Thyroid gland (tissue), 4 donors: ENCODE measurements at regions not wholly inside any gene's neighbourhood (a gene's known extent, or its start where the extent isn't known, plus 50 kb on each side); places are given as distances from the start of the nearest gene placed in this dataset.

ENCODE experiments used
- DNase-seq, 2 donors: peaks; one replicate each; pipeline ENCODE4 v3.0.0-alpha.2; 2019
- H3K27ac ChIP-seq, 3 donors: fragments of 200-600 bp; sonication (generic); 1 replicate in 2 of 3; 2 replicates in 1 of 3; pipeline ENCODE4 v1.5.1; 2016 to 2019; ENCODE audit warnings: mild to moderate bottlenecking in 1 of 3, moderate library complexity in 1 of 3
- H3K27me3 ChIP-seq: fragments of 200-600 bp; sonication (generic); one replicate; pipeline ENCODE4 v1.5.1; 2019
- H3K36me3 ChIP-seq, 2 donors: fragments of 200-600 bp; sonication (generic); one replicate each; pipeline ENCODE4 v1.5.1; 2016 to 2019
- H3K4me1 ChIP-seq, 2 donors: fragments of 200-600 bp; sonication (generic); one replicate each; pipeline ENCODE4 v1.5.1; 2017 to 2019
- H3K4me3 ChIP-seq, 3 donors: fragments of 200-600 bp; sonication (generic); replicated peaks in 1 of 3; 1 replicate in 2 of 3; 2 replicates in 1 of 3; pipeline ENCODE4 v1.5.1; 2016; ENCODE audit warnings: mild to moderate bottlenecking in 1 of 3
- H3K9me3 ChIP-seq: fragments of 200-600 bp; sonication (generic); one replicate; pipeline ENCODE4 v1.5.1; 2017
- POLR2A ChIP-seq, 2 donors: fragments of 450-650 bp; IDR thresholded peaks; one replicate each; pipeline ENCODE4 v1.6.1; 2017; ENCODE audit warnings: antibody characterized with exemption in 2 of 2, mild to moderate bottlenecking in 2 of 2, moderate library complexity in 1 of 2
- WGBS, 2 donors: methylation state at CpG; one replicate each; pipeline ENCODE4 v1.1.5; 2017; 5-methylcytosine and 5-hydroxymethylcytosine counted together
- intact Hi-C: fragments of 100-400 bp; cut with DNase I; formaldehyde crosslinking; loops from one replicate; pipeline ENCODE4 v1.15.1; 2023
- TF ChIP-seq, protein P1 (sequence below), 6 experiments: fragments of 200-600 bp in 3 of 6; fragments of 450-650 bp in 3 of 6; sonication (generic) in 3 of 6; IDR thresholded peaks; one replicate each; pipeline ENCODE4 v1.5.1; 2016 to 2019; ENCODE audit warnings: antibody characterized with exemption in 6 of 6, mild to moderate bottlenecking in 2 of 6, inconsistent platforms in 1 of 6, moderate library complexity in 1 of 6

- Histone ChIP-seq H3K9me3 (no peaks in the 10 kb centered on the region), H3K4me3 (no peak overlapping the region), H3K4me1 (no peaks in the 10 kb centered on the region), H3K27me3 (no peaks in the 10 kb centered on the region), H3K27ac (no peak overlapping the region), H3K36me3 (no peaks in the 10 kb centered on the region)
- intact Hi-C loops, result no loop called here
- no peak for TF ChIP-seq POLR2A (IDR thresholded peaks at IDR 0.05)
- TF ChIP-seq, protein P1, sequence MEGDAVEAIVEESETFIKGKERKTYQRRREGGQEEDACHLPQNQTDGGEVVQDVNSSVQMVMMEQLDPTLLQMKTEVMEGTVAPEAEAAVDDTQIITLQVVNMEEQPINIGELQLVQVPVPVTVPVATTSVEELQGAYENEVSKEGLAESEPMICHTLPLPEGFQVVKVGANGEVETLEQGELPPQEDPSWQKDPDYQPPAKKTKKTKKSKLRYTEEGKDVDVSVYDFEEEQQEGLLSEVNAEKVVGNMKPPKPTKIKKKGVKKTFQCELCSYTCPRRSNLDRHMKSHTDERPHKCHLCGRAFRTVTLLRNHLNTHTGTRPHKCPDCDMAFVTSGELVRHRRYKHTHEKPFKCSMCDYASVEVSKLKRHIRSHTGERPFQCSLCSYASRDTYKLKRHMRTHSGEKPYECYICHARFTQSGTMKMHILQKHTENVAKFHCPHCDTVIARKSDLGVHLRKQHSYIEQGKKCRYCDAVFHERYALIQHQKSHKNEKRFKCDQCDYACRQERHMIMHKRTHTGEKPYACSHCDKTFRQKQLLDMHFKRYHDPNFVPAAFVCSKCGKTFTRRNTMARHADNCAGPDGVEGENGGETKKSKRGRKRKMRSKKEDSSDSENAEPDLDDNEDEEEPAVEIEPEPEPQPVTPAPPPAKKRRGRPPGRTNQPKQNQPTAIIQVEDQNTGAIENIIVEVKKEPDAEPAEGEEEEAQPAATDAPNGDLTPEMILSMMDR (IDR thresholded peaks at IDR 0.05), result no peak
- no peak for DNase-seq
- WGBS, 2 donors, result 44 to 57% methylated on average over 2 of the region's 2 CpGs
Observed at GRCh38 chr9:25254051-25254450, 424.2 kb downstream of the TUSC1 start.

- 75 to 76% methylated on average over 3 of the region's 3 CpGs for WGBS, 2 donors
- Histone ChIP-seq H3K4me3 (no peak overlapping the region), H3K36me3 (no peaks in the 10 kb centered on the region), H3K9me3 (no peaks in the 10 kb centered on the region), H3K27me3 (no peaks in the 10 kb centered on the region), H3K27ac (no peak overlapping the region), H3K4me1 (no peaks in the 10 kb centered on the region)
- DNase-seq, result no peak
- TF ChIP-seq POLR2A (IDR thresholded peaks at IDR 0.05), result no peak
- TF ChIP-seq, protein P1 (IDR thresholded peaks at IDR 0.05), result no peak
- intact Hi-C loops, result no loop called here
Observed at GRCh38 chr9:25241421-25241820, 436.8 kb downstream of the TUSC1 start.

GRCh38 chr9:25226901-25227686 is 451.1 kb downstream of the TUSC1 start:
- no peak overlapping the region for H3K27ac ChIP-seq
- whole genome bisulfite sequencing, 2 donors, result 91 to 93% methylated on average over 8 of the region's 8 CpGs
- no peaks in the 10 kb centered on the region for H3K9me3 ChIP-seq
- no peaks in the 10 kb centered on the region for H3K36me3 ChIP-seq
- no peak for TF ChIP-seq POLR2A (IDR thresholded peaks at IDR 0.05)
- H3K27me3 ChIP-seq, result no peaks in the 10 kb centered on the region
- no peak for DNase-seq
- H3K4me1 ChIP-seq, result no peaks in the 10 kb centered on the region
- intact Hi-C loops, result no loop called here
- H3K4me3 ChIP-seq, result no peak overlapping the region

- no peaks in the 10 kb centered on the region for H3K9me3 ChIP-seq
- no peak for DNase-seq
- TF ChIP-seq, protein P1 (IDR thresholded peaks at IDR 0.05), result no peak
- no peak for TF ChIP-seq POLR2A (IDR thresholded peaks at IDR 0.05)
- intact Hi-C loops, result no loop called here
- no peaks in the 10 kb centered on the region for H3K27me3 ChIP-seq
- no peaks in the 10 kb centered on the region for H3K4me1 ChIP-seq
- no peak overlapping the region for H3K27ac ChIP-seq
- H3K4me3 ChIP-seq, result no peak overlapping the region
- no peaks in the 10 kb centered on the region for H3K36me3 ChIP-seq
- 90 to 94% methylated on average over 20 of the region's 20 CpGs for WGBS, 2 donors
Observed at GRCh38 chr9:25225938-25226760, 452.1 kb downstream of the TUSC1 start.

DNA sequence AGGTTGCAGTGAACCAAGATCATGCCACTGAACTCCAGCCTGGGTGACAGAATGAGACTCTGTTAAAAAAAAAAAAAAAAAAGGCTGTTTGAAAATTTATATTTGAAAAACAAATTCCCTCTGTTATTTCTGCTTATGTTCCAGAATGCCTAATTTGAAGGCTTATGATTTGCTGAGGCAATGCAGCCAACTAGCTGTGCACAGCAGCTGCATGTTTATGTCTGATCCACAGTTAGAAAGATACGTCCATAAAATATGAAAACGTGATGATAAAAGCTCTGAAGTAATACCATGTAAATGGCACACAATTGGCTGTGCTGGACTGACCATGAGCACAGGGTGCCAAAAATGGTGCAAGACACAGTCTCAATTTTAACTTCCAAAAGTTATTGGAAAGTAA is 453.2 kb downstream of the TUSC1 start:
- Histone ChIP-seq H3K27me3 (no peaks in the 10 kb centered on the region), H3K27ac (no peak overlapping the region), H3K36me3 (no peaks in the 10 kb centered on the region), H3K9me3 (no peaks in the 10 kb centered on the region), H3K4me3 (no peak overlapping the region), H3K4me1 (no peaks in the 10 kb centered on the region)
- TF ChIP-seq, protein P1 (IDR thresholded peaks at IDR 0.05), result no peak
- TF ChIP-seq POLR2A (IDR thresholded peaks at IDR 0.05), result no peak
- no peak for DNase-seq
- intact Hi-C loops, result no loop called here
- WGBS, 2 donors, result 87 to 89% methylated on average over 2 of the region's 2 CpGs
